NCI-H2196 (cell line): ENCODE measurements at regions not wholly inside any gene's neighbourhood (a gene's known extent, or its start where the extent isn't known, plus 50 kb on each side); places are given as distances from the start of the nearest gene placed in this dataset.
"Not testable (repeated sequence)": the region's sequence is repeated elsewhere in the genome, so short reads cannot be mapped to it uniquely, and the experiment has no call there.

ENCODE experiments used
- DNase-seq: peaks from one replicate; lab custom pipeline; 2025; ENCODE audit not compliant: unreplicated experiment; lab: John Stamatoyannopoulos, UW

DNA sequence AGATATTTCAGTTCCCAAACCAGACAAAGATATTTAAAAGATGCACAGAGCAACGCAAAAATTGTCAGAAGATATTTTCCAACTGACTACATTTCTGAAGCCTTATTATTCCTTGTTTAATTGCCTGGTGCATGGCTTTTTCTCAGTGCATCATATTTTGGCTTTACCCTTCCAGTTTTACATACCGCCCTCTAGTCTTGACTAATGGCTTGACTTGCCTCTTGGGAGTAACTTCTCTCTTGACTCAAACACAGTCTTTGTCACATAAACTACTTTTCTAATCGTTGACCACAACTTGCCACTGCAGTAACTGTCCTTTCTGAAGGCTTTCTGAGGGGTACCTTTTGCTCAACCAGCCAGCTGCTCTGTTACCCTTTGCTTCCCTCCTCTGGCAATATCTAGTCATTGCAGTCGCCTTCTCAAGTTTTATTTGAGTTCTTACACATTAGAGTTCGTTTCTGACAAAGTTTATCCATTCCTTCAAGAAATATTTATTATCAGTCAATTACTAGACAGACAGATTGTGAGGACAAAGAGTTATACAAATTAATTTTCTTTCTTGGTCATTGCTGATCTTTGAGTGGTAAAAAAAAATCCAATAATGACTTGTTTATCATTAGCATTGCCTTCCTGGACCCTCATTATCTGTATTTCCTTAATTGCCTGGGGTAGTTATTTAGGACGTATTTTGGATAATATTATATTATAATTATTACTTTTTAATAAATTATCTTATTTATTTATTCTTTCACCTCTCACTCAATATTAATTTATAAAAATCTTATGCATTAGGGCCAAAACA is 506.9 kb upstream of the PCDH10 start:
- DNase-seq, result peak; percentile 2

GRCh38 chr4:132646186-132646585 is 502.9 kb upstream of the PCDH10 start:
- DNase-seq, result no peak

DNA sequence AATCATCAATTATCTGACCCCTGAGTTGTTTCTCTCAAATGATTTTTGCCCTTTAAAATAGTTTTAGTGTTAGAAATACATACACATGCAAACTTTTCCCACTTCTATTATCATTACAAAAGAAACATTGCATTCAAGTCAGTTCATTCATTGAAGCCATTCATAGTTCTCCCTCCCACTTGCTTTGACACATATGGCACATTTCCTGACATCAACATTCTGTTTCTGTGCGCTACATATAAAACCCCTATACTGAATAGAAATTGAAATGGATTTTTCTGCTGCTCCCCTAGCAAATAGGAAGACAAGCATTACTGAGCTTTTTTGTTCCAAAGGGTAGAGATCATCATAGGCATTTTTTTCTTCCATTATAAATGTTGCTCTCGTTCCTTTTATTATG is 497.9 kb upstream of the PCDH10 start:
- no peak for DNase-seq

GRCh38 chr4:132660181-132660580 is 488.9 kb upstream of the PCDH10 start:
- no peak for DNase-seq

- DNase-seq, result no peak
Observed at GRCh38 chr4:132662456-132662855, 486.6 kb upstream of the PCDH10 start.

- DNase-seq, result no peak
Observed at GRCh38 chr4:132669786-132670185, 479.3 kb upstream of the PCDH10 start.

DNA sequence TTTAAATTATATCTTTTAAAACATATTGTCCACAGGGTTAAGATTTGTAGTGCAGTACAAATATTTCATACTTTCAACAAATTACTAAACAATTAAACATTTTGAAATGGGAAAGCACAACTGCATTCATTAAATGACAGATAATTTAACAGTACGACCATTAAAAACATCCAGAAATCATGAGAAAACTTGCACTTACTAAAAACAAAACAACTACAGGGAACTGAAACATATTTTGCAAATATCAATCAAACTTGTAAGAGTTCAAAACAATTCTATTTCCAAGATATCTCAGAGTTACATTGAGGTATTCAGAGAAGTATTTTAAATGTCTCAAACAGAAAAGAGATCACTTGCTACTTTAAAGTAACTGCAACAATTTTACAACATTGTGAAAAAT is 478.5 kb upstream of the PCDH10 start:
- no peak for DNase-seq

DNA sequence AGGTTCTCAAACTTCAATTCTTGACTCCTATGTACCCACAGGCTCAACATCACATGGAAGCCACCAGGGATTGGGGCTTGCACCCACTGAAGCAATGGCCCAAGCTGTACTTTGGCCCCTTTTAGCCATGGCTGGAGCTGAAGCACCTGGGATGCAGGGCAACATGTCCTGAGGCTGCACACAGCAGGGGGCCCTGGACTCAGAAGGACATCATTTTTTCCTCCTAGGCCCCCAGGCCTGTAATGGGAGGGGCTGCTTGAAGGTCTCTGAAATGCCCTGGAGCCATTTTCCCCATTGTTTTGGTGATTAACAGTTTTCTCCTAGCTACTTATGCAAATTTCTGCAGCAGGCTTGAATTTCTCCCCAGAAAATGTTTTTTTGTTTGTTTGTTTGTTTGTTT is 465.1 kb upstream of the PCDH10 start:
- DNase-seq, result no peak

DNA sequence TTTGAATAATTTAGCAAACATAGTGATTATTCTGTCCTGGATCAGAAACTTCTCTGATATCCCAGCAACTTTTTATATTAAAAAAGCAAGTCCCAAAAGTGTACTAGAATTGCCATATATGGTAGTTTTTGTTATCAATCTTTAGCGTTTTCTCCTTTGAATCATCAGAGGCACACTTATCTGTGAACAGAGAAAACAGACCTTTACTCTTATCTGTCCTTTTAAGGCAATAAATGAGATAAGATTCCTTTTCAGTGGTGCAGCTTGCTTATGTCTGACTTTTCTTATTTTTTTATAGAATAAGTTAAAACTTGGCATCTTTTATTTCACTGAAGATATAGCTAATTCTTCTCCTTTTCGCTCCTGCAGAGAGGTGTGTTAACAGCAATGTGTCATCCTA is 458.1 kb upstream of the PCDH10 start:
- DNase-seq, result no peak

DNA sequence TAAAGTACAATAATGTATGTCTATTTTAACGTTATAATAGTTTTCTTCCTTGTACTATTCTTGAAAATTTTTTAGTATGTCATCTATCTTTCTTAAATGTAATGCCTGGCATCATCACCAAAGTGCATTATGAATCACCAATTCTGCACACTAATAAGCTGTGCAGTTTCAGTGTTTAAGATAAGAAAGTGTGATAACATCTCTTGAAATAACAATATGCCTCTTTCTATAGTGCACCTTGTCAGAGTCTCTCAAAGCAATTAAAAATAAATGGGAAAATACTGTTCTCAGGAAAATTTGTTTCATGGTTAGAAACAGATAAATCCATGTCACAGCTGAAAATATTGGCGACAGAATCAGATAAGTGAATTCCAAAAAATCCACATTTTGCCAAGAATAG is 457.4 kb upstream of the PCDH10 start:
- no peak for DNase-seq

- no peak for DNase-seq
Observed at GRCh38 chr4:132694775-132695174, 454.3 kb upstream of the PCDH10 start.

DNA sequence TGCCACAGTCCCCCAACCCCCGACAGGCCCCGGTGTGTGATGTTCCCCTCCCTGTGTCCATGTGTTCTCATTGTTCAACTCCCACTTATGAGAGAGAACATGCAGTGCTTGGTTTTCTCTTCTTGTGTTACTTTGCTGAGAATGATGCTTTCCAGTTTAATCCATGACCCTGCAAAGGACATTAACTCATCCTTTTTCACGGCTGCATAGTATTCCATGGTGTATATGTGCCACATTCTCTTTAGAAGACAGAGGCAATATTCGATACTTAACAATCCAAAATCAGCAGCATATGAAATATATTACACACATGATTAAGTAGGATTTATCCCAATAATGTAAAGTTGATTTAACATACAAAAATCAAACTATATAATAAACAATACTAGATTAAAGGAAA is 451.6 kb upstream of the PCDH10 start:
- DNase-seq, result not testable (repeated sequence)

GRCh38 chr4:132707955-132708354 is 441.1 kb upstream of the PCDH10 start:
- DNase-seq, result no peak

DNA sequence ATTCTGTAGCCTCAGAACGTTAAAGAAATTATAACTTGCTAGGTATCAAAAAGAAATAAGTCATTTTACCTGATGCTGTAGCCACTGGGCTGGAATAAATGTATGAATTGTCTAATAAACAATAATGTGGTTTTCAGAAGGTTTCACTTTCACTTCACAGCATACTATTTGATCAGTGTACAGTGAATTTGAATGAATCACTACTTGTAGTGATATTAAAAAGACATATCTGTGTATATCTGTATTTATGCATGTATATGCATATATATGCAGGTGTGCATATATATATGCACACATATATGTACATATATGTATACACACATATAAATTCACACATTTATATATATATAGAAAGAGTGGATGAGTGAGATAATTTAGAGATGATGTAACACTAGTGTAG is 440.0 kb upstream of the PCDH10 start:
- DNase-seq, result no peak

DNA sequence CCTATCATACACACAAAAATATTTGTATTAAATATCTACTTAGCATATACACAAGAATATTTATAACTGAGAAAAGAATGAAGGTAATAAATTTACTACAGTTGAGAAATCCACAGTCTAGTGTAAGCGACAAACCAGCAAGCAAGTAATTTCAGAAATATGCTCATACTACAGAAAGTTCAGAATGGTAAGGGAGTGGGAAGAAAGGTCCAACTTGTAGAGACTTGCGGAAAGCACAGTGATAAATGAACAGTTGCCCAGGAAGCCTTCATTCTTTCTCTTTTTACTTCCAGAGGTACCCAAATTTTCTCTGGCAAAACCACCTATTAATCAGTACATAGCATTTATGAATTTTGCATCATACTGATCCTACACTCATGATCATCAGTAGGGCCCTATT is 438.1 kb upstream of the PCDH10 start:
- DNase-seq, result no peak

- no peak for DNase-seq
Observed at GRCh38 chr4:132737344-132737743, 411.8 kb upstream of the PCDH10 start.

DNA sequence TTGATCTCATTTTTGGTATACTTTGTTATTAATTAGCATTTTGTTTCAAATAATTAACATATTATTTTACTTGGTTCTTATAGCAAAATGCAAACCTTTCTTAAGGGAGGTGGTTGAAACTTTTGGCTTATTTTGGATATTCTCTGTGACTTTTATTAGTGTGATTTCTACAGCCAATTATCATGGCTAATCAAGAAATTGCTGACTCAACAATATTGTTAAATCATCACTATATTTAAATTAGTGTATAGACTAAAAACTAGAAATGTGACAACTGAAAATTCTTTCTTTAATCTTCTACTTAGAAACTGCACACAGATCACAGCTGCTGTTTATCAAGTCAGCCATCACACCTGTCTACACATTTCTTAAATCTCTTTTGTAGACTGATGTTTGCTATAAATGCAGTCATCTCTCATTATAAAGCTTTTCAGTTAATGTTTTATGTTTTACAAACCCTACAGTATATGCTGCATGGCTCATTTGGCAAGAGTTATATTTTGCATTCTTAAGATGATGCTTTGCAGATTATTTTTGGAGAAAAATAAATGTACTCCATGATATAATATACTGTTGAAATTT is 389.8 kb upstream of the PCDH10 start:
- DNase-seq, result no peak

DNA sequence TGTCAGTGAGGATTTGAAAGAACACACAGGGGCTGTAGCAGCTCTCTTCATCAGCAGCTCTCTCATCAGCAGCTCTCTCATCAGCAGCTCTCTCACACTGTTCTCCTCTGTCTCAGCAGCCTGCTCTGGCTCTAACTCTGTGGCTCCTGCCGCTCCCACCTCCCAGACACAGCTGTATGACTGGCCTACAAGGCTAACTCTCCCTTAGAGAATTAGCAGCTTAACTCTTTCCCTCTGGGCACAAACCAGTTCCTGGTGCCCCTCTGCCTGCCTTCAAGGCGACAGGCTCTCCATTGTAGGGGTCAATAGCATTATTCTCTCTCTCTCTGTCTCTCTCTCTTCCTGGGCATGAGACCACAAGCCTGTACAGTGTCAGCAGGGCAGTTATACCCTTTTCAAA is 385.6 kb upstream of the PCDH10 start:
- no peak for DNase-seq

DNA sequence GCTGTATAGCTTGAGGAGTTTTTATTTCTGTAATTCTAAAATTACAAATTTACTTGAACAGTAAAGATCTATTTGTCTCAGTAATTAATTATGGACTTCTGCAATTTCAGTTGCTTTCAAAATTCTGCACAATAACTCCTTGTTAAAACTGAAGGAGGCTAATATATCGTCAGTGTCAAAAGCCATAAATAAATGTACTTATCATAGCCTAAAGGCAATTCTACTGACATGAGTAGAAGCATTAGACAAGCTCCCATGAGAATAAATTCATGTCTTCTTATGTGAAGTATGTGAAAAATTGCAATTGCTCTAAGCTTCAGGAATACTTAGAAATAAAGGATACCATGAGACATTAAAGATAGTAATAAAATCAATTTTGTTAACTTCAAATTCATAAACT is 381.2 kb upstream of the PCDH10 start:
- DNase-seq, result no peak

DNA sequence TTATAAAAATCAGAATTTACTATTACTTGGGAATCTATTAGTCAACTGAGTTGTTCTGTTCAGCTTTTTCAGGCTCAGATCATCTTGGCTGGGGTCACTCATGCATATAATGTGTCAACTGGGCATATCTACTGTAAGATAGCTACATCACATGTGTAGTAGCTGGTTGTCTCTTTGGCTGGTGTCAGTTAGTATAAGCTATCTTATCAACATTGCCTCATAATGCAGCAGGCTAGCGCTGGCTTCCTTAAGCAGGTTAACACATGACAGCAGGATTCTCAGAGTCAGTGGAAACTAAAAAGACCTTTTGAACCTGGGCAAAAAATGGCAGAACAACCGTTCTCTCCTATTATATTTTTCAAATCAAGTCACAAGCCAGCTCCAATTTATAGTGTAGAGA is 378.3 kb upstream of the PCDH10 start:
- DNase-seq, result no peak

DNA sequence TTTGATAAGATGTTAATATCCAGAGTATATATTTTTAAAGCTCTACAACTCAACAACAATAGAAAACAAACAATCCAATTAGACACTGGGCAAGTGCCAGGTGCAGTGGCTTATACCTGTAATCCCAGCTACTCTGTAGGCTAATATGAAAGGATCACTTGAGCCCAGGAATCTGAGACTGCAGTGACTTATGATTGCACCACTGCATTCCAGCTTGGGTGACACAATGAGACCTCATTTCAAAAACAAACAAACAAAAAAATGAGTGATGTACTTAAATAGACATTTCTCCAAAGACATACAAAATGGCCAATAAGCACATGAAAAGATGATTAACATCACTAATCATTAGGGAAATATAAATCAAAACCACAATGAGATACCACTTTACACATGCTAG is 356.8 kb upstream of the PCDH10 start:
- DNase-seq, result no peak

GRCh38 chr4:132797856-132798255 is 351.2 kb upstream of the PCDH10 start:
- no peak for DNase-seq
